Neural cell (in vitro differentiated cells): ENCODE measurements at regions not wholly inside any gene's neighbourhood (a gene's known extent, or its start where the extent isn't known, plus 50 kb on each side); places are given as distances from the start of the nearest gene placed in this dataset.

ENCODE experiments used
- H2AFZ ChIP-seq: fragments of 200-600, 300-800 bp; sonication (generic), shearing (Covaris generic); 2 replicates; pipeline ENCODE4 v1.6.0; 2014; ENCODE audit warnings: low read depth, mild to moderate bottlenecking, antibody characterized with exemption, low read length, moderate library complexity
- H3F3A ChIP-seq: fragments of 200-600 bp; shearing (Covaris generic); 2 replicates; pipeline ENCODE4 v1.6.1; 2016; ENCODE audit warnings: mild to moderate bottlenecking, moderate library complexity, mixed read lengths, antibody characterized with exemption, low read length; ENCODE audit not compliant: insufficient read depth, poor library complexity, severe bottlenecking
- H3K27ac ChIP-seq: fragments of 200-600, 300-800 bp; sonication (generic), shearing (Covaris generic); 2 replicates; pipeline ENCODE4 v1.5.1; 2014; ENCODE audit warnings: mild to moderate bottlenecking, low read length, moderate library complexity
- H3K27me3 ChIP-seq: fragments of 300-800, 200-600 bp; sonication (generic), shearing (Covaris generic); 2 replicates; pipeline ENCODE4 v1.6.0; 2014; ENCODE audit warnings: mild to moderate bottlenecking, low read depth, low read length, moderate library complexity; ENCODE audit not compliant: insufficient read depth
- H3K36me3 ChIP-seq: fragments of 300-800, 200-600 bp; sonication (generic), shearing (Covaris generic); 2 replicates; pipeline ENCODE4 v1.5.1; 2014; ENCODE audit warnings: mild to moderate bottlenecking, antibody characterized with exemption, low read length, moderate library complexity; ENCODE audit not compliant: insufficient read depth
- H3K4me2 ChIP-seq: fragments of 300-800, 200-600 bp; sonication (generic), shearing (Covaris generic); 2 replicates; pipeline ENCODE4 v1.6.0; 2014; ENCODE audit warnings: mild to moderate bottlenecking, low read length
- H3K4me3 ChIP-seq: fragments of 300-800, 200-600 bp; sonication (generic), shearing (Covaris generic); 2 replicates; pipeline ENCODE4 v1.5.1; 2014; ENCODE audit warnings: mild to moderate bottlenecking, low read length, moderate library complexity
- H3K79me2 ChIP-seq: fragments of 200-600 bp; shearing (Covaris generic); replicated peaks from 2 replicates; pipeline ENCODE4 v1.6.0; 2014; ENCODE audit warnings: mild to moderate bottlenecking, low read length, moderate library complexity; ENCODE audit not compliant: insufficient read depth
- H3K9ac ChIP-seq: fragments of 300-800, 200-600 bp; sonication (generic), shearing (Covaris generic); 2 replicates; pipeline ENCODE4 v1.6.1; 2016; ENCODE audit warnings: mild to moderate bottlenecking, low read length, mixed read lengths
- H3K9me2 ChIP-seq: fragments of 200-600 bp; shearing (Covaris generic); 2 replicates; pipeline ENCODE4 v1.6.1; 2016; ENCODE audit warnings: mild to moderate bottlenecking, low read length, mixed read lengths; ENCODE audit not compliant: insufficient read depth
- H3K9me3 ChIP-seq: fragments of 200-600, 300-800 bp; sonication (generic), shearing (Covaris generic); 2 replicates; pipeline ENCODE4 v1.6.1; 2016; ENCODE audit warnings: mild to moderate bottlenecking, mixed run types, low read length, moderate library complexity, mixed read lengths
- H4K20me1 ChIP-seq: fragments of 200-600 bp; shearing (Covaris generic); 2 replicates; pipeline ENCODE4 v1.6.1; 2016; ENCODE audit warnings: mild to moderate bottlenecking, mixed run types; ENCODE audit not compliant: insufficient read depth
- CTCF ChIP-seq: fragments of 450-650 bp; IDR thresholded peaks from 2 replicates; pipeline ENCODE4 v1.5.1; 2014; ENCODE audit warnings: antibody characterized with exemption, mild to moderate bottlenecking, moderate library complexity; ENCODE audit not compliant: poor library complexity, severe bottlenecking
- EP300 ChIP-seq: fragments of 450-650 bp; conservative IDR thresholded peaks from 2 replicates; pipeline ENCODE4 v1.6.1; 2014; ENCODE audit warnings: antibody characterized with exemption, mild to moderate bottlenecking, moderate library complexity; ENCODE audit not compliant: poor library complexity, severe bottlenecking
- EZH2 ChIP-seq: fragments of 200-600, 300-800 bp; shearing (Covaris generic), sonication (generic); IDR thresholded peaks from 2 replicates; pipeline ENCODE4 v1.6.1; 2014; ENCODE audit warnings: antibody characterized with exemption, low read length, borderline replicate concordance, mild to moderate bottlenecking; ENCODE audit not compliant: insufficient read depth, poor library complexity, severe bottlenecking
- MXI1 ChIP-seq: fragments of 450-650 bp; conservative IDR thresholded peaks from 2 replicates; pipeline ENCODE4 v1.6.1; 2014; ENCODE audit warnings: antibody characterized with exemption, mild to moderate bottlenecking; ENCODE audit not compliant: poor library complexity, severe bottlenecking
- POLR2AphosphoS5 ChIP-seq: IDR thresholded peaks from 2 replicates; pipeline ENCODE4 v1.6.1; 2012
- RAD21 ChIP-seq: fragments of 450-650 bp; conservative IDR thresholded peaks from 2 replicates; pipeline ENCODE4 v1.6.1; 2014; ENCODE audit warnings: antibody characterized with exemption, mild to moderate bottlenecking, moderate library complexity
- REST ChIP-seq: IDR thresholded peaks from 2 replicates; pipeline ENCODE4 v1.6.1; 2012; ENCODE audit warnings: borderline replicate concordance
- SMC3 ChIP-seq: fragments of 450-650 bp; conservative IDR thresholded peaks from 2 replicates; pipeline ENCODE4 v1.6.1; 2014; ENCODE audit warnings: antibody characterized with exemption, mild to moderate bottlenecking, moderate library complexity; ENCODE audit not compliant: poor library complexity
- TAF1 ChIP-seq: IDR thresholded peaks from 2 replicates; pipeline ENCODE4 v1.6.1; 2012; ENCODE audit warnings: low read depth

- Histone ChIP-seq H3K4me2 (no peak overlapping the region), H3F3A (no peaks in the 10 kb centered on the region), H3K79me2 (no peaks in the 10 kb centered on the region), H4K20me1 (no peaks in the 10 kb centered on the region), H3K9me3 (no peaks in the 10 kb centered on the region), H3K27ac (no peak overlapping the region), H2AFZ (no peak overlapping the region), H3K9ac (no peak overlapping the region), H3K27me3 (no peaks in the 10 kb centered on the region), H3K4me3 (no peak overlapping the region), H3K9me2 (no peaks in the 10 kb centered on the region), H3K36me3 (no peaks in the 10 kb centered on the region)
- TF ChIP-seq EZH2 (no peak), SMC3 (no peak), POLR2AphosphoS5 (no peak), MXI1 (no peak), EP300 (no peak), CTCF (no peak), REST (no peak), TAF1 (no peak), RAD21 (no peak)
Observed at GRCh38 chr6:113645986-113646385, 211.2 kb upstream of the MARCKS start.

GRCh38 chr6:113646701-113647100 is 210.4 kb upstream of the MARCKS start:
- no peaks in the 10 kb centered on the region for H3K36me3 ChIP-seq
- no peaks in the 10 kb centered on the region for H3K27me3 ChIP-seq
- no peak overlapping the region for H2AFZ ChIP-seq
- H3K27ac ChIP-seq: no peak overlapping the region
- H3F3A ChIP-seq: no peaks in the 10 kb centered on the region
- H3K9me3 ChIP-seq: no peaks in the 10 kb centered on the region
- H3K4me3 ChIP-seq: no peak overlapping the region
- no peak for TF ChIP-seq REST
- TF ChIP-seq TAF1: no peak
- no peak for TF ChIP-seq EZH2
- TF ChIP-seq EP300: no peak
- TF ChIP-seq RAD21: no peak
- no peak for TF ChIP-seq CTCF
- TF ChIP-seq MXI1: no peak
- no peak for TF ChIP-seq SMC3
- no peak for TF ChIP-seq POLR2AphosphoS5
- no peaks in the 10 kb centered on the region for H3K9me2 ChIP-seq
- H3K4me2 ChIP-seq: no peak overlapping the region
- no peaks in the 10 kb centered on the region for H4K20me1 ChIP-seq
- H3K79me2 ChIP-seq: no peaks in the 10 kb centered on the region
- H3K9ac ChIP-seq: no peak overlapping the region
